Endothelial cell of umbilical vein (primary cell): ENCODE measurements at regions not wholly inside any gene's neighbourhood (a gene's known extent, or its start where the extent isn't known, plus 50 kb on each side); places are given as distances from the start of the nearest gene placed in this dataset.

Source experiments
- BruUV-seq: library from RNA; stranded (reverse); fragments of 400-500 nt; replicated peaks from 2 replicates; lab custom pipeline; 2021; lab: Mats Ljungman, UMichigan
- CTCF ChIA-PET: fragments of 300-600, 350-600 bp; sonication (Branson Sonifier 250); formaldehyde crosslinking; loops from one replicate; lab custom pipeline; 2021; ENCODE audit warnings: antibody characterized with exemption, inconsistent platforms; lab: Charles Lee
- POLR2A ChIA-PET: fragments of 300-600, 350-600 bp; sonication (Branson Sonifier 250); formaldehyde crosslinking; loops from one replicate; lab custom pipeline; 2021; ENCODE audit warnings: antibody characterized with exemption, inconsistent platforms; lab: Charles Lee
- DNase-seq: peaks from one replicate; pipeline ENCODE4 v3.0.0-alpha.2; 2011; ENCODE audit warnings: low read depth, low spot score
- FAIRE-seq: peaks from 2 replicates; lab custom pipeline; 2011; peaks lifted over from hg19 to GRCh38; lab: Jason Lieb, UNC
- H2AFZ ChIP-seq: 2 replicates; pipeline ENCODE4 v1.6.0; 2012; ENCODE audit warnings: low read depth, low read length, control low read depth, inconsistent platforms
- H3K27ac ChIP-seq: 2 replicates; pipeline ENCODE4 v1.5.1; 2011; ENCODE audit warnings: low read depth, mild to moderate bottlenecking, control low read depth, low read length, moderate library complexity; ENCODE audit not compliant: insufficient read depth
- H3K27me3 ChIP-seq, 2 experiments: 2 replicates each; pipeline versions ENCODE4 v1.6.0 to v1.6.1; 2011; ENCODE audit warnings: low read length in 2 of 2, mixed read lengths in 1 of 2; ENCODE audit not compliant: control insufficient read depth in 2 of 2, insufficient read depth in 2 of 2
- H3K36me3 ChIP-seq, 2 experiments: 2 replicates in 1 of 2; 3 replicates in 1 of 2; pipeline ENCODE4 v1.5.1; 2011; ENCODE audit warnings: low read length in 2 of 2, mild to moderate bottlenecking in 1 of 2, moderate library complexity in 1 of 2; ENCODE audit not compliant: control insufficient read depth in 2 of 2, insufficient read depth in 2 of 2; ENCODE audit errors: extremely low read depth in 1 of 2
- H3K4me1 ChIP-seq: 3 replicates; pipeline ENCODE4 v1.5.1; 2011; ENCODE audit warnings: mild to moderate bottlenecking, low read length; ENCODE audit not compliant: control insufficient read depth, insufficient read depth; ENCODE audit errors: extremely low read depth
- H3K4me2 ChIP-seq: 2 replicates; pipeline ENCODE4 v1.6.1; 2011; ENCODE audit warnings: low read length, control low read depth, mixed read lengths; ENCODE audit not compliant: insufficient read depth
- H3K4me3 ChIP-seq, 3 experiments: fragments of 200-600 bp in 1 of 3; sonication (generic), shearing (Covaris generic) in 1 of 3; replicated peaks in 1 of 3; 2 replicates each; pipeline ENCODE4 v1.5.1; 2011 to 2016; ENCODE audit warnings: control low read depth in 3 of 3, low read length in 3 of 3, mild to moderate bottlenecking in 2 of 3, inconsistent platforms in 1 of 3, low read depth in 1 of 3, moderate library complexity in 1 of 3; ENCODE audit not compliant: insufficient read depth in 1 of 3
- H3K79me2 ChIP-seq: 2 replicates; pipeline ENCODE4 v1.6.0; 2012; ENCODE audit warnings: low read length, inconsistent platforms; ENCODE audit not compliant: control insufficient read depth, insufficient read depth
- H3K9ac ChIP-seq: replicated peaks from 2 replicates; pipeline ENCODE3; 2011; ENCODE audit warnings: low read length, control low read depth; ENCODE audit not compliant: insufficient read depth; ENCODE audit errors: extremely low read depth
- H3K9me1 ChIP-seq: replicated peaks from 3 replicates; pipeline ENCODE4 v1.6.0; 2011; ENCODE audit warnings: mild to moderate bottlenecking, low read length; ENCODE audit not compliant: control insufficient read depth, insufficient read depth; ENCODE audit errors: extremely low read depth
- H3K9me3 ChIP-seq: replicated peaks from 2 replicates; pipeline ENCODE4 v1.5.1; 2012; ENCODE audit warnings: low read length, inconsistent platforms; ENCODE audit not compliant: control insufficient read depth, insufficient read depth
- H4K20me1 ChIP-seq: replicated peaks from 2 replicates; pipeline ENCODE3; 2011; ENCODE audit warnings: mild to moderate bottlenecking, low read length; ENCODE audit not compliant: control insufficient read depth, insufficient read depth; ENCODE audit errors: extremely low read depth
- EZH2 ChIP-seq: IDR thresholded peaks from 2 replicates; pipeline ENCODE4 v1.6.1; 2012; ENCODE audit warnings: borderline replicate concordance, low read depth, mild to moderate bottlenecking, moderate library complexity, low read length, inconsistent platforms; ENCODE audit not compliant: severe bottlenecking
- FOS ChIP-seq: IDR thresholded peaks from 2 replicates; pipeline ENCODE4 v1.6.1; 2011; ENCODE audit warnings: mild to moderate bottlenecking, low read length, moderate library complexity, borderline replicate concordance; ENCODE audit not compliant: insufficient read depth
- GATA2 ChIP-seq: IDR thresholded peaks from 2 replicates; pipeline ENCODE4 v1.7.0; 2011; ENCODE audit warnings: low read depth, mild to moderate bottlenecking, moderate library complexity, mixed read lengths, low read length; ENCODE audit not compliant: insufficient read length, insufficient read depth
- JUN ChIP-seq: IDR thresholded peaks from 2 replicates; pipeline ENCODE4 v1.6.1; 2011; ENCODE audit warnings: borderline replicate concordance, low read depth; ENCODE audit not compliant: insufficient read length, insufficient read depth
- MYC ChIP-seq: IDR thresholded peaks from one replicate; pipeline ENCODE4 v1.6.1; 2011; ENCODE audit warnings: mild to moderate bottlenecking, low read depth, low read length
- POLR2A ChIP-seq: IDR thresholded peaks from 2 replicates; pipeline ENCODE4 v1.6.1; 2012; ENCODE audit warnings: low read depth, mild to moderate bottlenecking, control low read depth, low read length
- POLR2AphosphoS5 ChIP-seq: IDR thresholded peaks from 2 replicates; pipeline ENCODE4 v1.6.1; 2012; ENCODE audit warnings: low read depth, mild to moderate bottlenecking, control low read depth, low read length, moderate library complexity; ENCODE audit not compliant: insufficient read depth
- dilution Hi-C: fragments of 300-500 bp; cut with MboI; formaldehyde crosslinking; loops from one replicate; pipeline ENCODE4 v1.15.0; 2019; ENCODE audit warnings: low sequenced_read_pairs; ENCODE audit not compliant: extremely low pct_ligation_motif_present
- intact Hi-C: fragments of 100-400 bp; cut with micrococcal nuclease; formaldehyde crosslinking; loops from one replicate; pipeline ENCODE4 v1.10.0; 2022
- TF ChIP-seq, protein P1 (sequence below): IDR thresholded peaks from 2 replicates; pipeline ENCODE4 v1.6.1; 2011; ENCODE audit not compliant: insufficient read depth, insufficient read length
- TF ChIP-seq, protein P2 (sequence below), 2 donors: IDR thresholded peaks; 1 replicate in 1 of 2; 2 replicates in 1 of 2; pipeline ENCODE4 v1.5.1; 2011; ENCODE audit warnings: low read length in 2 of 2, mild to moderate bottlenecking in 2 of 2, moderate library complexity in 2 of 2, control low read depth in 1 of 2, inconsistent platforms in 1 of 2, low read depth in 1 of 2; ENCODE audit not compliant: insufficient read depth in 1 of 2; ENCODE audit errors: extremely low read depth in 1 of 2

DNA sequence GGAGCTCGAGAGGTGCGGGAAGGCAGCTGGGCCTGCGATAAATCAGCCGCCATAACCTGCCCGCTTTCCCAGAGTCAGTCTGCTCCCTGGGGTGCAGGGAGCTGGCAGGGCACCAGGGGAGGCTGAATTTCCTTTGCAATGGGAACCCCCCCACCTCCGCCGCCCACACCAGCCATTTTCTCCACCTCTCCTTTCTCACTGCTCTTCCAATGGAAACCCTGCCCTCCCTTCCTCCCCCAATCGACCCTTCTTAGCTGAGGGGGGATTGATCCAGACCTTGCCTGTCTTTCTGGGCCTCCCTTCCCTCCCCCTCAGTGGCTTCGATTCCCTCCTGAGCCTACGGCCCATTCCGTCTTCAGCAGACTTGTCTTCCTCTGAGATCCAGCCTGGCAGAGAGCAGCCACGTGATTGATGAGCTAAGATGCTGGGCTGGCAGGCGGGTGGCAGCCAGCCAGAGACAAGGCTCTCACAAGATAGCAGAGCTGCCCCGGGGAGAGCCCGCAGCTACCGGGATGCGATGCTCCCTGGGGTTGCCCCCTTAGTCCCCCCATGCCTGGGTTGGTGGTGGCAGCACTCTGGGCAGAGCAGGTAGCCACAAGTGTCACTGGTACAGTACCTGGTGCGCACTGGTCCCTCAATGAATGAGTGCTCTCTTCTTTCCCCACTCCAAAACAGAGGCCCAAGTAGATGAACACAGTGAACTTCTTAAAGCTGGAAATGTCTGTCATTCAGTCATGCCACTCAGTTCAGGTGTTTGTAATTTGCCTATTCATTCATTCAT lies 53.7 kb upstream of the FABP6 start:
- no peaks in the 10 kb centered on the region for H3K79me2 ChIP-seq
- H3K4me3 ChIP-seq = no peak overlapping the region
- dilution Hi-C loops (no loop called here), intact Hi-C loops (no loop called here)
- H3K4me1 ChIP-seq = no peaks in the 10 kb centered on the region
- no peak for DNase-seq
- FAIRE-seq = no peak
- peak overlapping the region; percentile 51 for H2AFZ ChIP-seq
- no peak overlapping the region for H3K9ac ChIP-seq
- TF ChIP-seq JUN = no peak
- no peak for TF ChIP-seq POLR2A
- no peak for TF ChIP-seq GATA2
- no peak for TF ChIP-seq FOS
- TF ChIP-seq EZH2 = no peak
- TF ChIP-seq, protein P1, sequence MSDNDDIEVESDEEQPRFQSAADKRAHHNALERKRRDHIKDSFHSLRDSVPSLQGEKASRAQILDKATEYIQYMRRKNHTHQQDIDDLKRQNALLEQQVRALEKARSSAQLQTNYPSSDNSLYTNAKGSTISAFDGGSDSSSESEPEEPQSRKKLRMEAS = no peak
- TF ChIP-seq, protein P2, sequence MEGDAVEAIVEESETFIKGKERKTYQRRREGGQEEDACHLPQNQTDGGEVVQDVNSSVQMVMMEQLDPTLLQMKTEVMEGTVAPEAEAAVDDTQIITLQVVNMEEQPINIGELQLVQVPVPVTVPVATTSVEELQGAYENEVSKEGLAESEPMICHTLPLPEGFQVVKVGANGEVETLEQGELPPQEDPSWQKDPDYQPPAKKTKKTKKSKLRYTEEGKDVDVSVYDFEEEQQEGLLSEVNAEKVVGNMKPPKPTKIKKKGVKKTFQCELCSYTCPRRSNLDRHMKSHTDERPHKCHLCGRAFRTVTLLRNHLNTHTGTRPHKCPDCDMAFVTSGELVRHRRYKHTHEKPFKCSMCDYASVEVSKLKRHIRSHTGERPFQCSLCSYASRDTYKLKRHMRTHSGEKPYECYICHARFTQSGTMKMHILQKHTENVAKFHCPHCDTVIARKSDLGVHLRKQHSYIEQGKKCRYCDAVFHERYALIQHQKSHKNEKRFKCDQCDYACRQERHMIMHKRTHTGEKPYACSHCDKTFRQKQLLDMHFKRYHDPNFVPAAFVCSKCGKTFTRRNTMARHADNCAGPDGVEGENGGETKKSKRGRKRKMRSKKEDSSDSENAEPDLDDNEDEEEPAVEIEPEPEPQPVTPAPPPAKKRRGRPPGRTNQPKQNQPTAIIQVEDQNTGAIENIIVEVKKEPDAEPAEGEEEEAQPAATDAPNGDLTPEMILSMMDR (IDR thresholded peaks at IDR 0.05; ENCODE audit: extremely low read depth in 1 of 2, insufficient read depth in 1 of 2, low read depth in 1 of 2, low read length in 2 of 2) = no peak
- TF ChIP-seq POLR2AphosphoS5 = no peak
- no peak for TF ChIP-seq MYC
- no peaks in the 10 kb centered on the region for H4K20me1 ChIP-seq
- POLR2A ChIA-PET = no interaction called here
- CTCF ChIA-PET = interaction anchor here (0.8 to 1.4 kb wide), 4 partner anchors 10 to 57 kb away, joined by 3 to 5 read pairs (median 4); partner anchors contain the start of gene PWWP2A
- H3K36me3 ChIP-seq = no peaks in the 10 kb centered on the region
- no peak overlapping the region for H3K27ac ChIP-seq
- no peaks in the 10 kb centered on the region for H3K9me3 ChIP-seq
- H3K9me1 ChIP-seq = no peaks in the 10 kb centered on the region
- BruUV-seq = no TSS peak
- H3K27me3 ChIP-seq = no peaks in the 10 kb centered on the region
- no peak overlapping the region for H3K4me2 ChIP-seq
